Peyer's patch (tissue), 4 donors: ENCODE measurements at regions not wholly inside any gene's neighbourhood (a gene's known extent, or its start where the extent isn't known, plus 50 kb on each side); places are given as distances from the start of the nearest gene placed in this dataset.

Experiments
- POLR2A ChIP-seq, 2 donors: fragments of 450-650 bp; IDR thresholded peaks; one replicate each; pipeline ENCODE4 v1.5.1; 2017; ENCODE audit warnings: antibody characterized with exemption in 2 of 2, mild to moderate bottlenecking in 2 of 2, moderate library complexity in 2 of 2
- TF ChIP-seq, protein P1 (sequence below), 6 experiments: fragments of 450-650 bp in 4 of 6; fragments of 200-600 bp in 2 of 6; sonication (generic) in 1 of 6; IDR thresholded peaks; one replicate each; pipeline ENCODE4 v1.5.1; 2017 to 2019; ENCODE audit warnings: antibody characterized with exemption in 6 of 6, mild to moderate bottlenecking in 3 of 6, moderate library complexity in 1 of 6

DNA sequence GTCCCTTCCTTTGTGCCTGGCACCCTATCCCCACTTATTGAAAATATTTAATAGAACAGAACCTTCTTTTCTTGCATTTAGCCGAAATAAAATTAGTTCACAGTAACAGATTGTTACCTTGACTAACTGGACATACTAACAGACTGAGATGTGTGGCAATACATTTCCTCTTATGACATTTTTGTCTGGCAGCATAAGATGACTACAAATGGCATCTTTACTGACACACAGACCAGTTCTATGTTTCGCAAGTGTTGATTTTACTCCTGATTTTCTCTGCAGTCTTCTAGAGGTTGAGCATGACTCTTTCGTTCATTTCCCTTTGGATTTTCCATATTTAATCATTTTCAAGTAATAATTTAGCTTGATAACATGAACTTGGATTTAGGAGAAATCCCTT, 474.6 kb downstream of the CBLN4 start:
- TF ChIP-seq, protein P1, sequence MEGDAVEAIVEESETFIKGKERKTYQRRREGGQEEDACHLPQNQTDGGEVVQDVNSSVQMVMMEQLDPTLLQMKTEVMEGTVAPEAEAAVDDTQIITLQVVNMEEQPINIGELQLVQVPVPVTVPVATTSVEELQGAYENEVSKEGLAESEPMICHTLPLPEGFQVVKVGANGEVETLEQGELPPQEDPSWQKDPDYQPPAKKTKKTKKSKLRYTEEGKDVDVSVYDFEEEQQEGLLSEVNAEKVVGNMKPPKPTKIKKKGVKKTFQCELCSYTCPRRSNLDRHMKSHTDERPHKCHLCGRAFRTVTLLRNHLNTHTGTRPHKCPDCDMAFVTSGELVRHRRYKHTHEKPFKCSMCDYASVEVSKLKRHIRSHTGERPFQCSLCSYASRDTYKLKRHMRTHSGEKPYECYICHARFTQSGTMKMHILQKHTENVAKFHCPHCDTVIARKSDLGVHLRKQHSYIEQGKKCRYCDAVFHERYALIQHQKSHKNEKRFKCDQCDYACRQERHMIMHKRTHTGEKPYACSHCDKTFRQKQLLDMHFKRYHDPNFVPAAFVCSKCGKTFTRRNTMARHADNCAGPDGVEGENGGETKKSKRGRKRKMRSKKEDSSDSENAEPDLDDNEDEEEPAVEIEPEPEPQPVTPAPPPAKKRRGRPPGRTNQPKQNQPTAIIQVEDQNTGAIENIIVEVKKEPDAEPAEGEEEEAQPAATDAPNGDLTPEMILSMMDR (IDR thresholded peaks at IDR 0.05) = no peak
- no peak for TF ChIP-seq POLR2A (IDR thresholded peaks at IDR 0.05)
